H1 (cell line): ENCODE measurements at regions not wholly inside any gene's neighbourhood (a gene's known extent, or its start where the extent isn't known, plus 50 kb on each side); places are given as distances from the start of the nearest gene placed in this dataset.

Source experiments
- EZH2 ChIP-seq: fragments of 200-600 bp; sonication (generic); IDR thresholded peaks from 2 replicates; pipeline ENCODE4 v1.7.1; 2012; ENCODE audit warnings: low read depth, mild to moderate bottlenecking, moderate library complexity, low read length, inconsistent platforms; ENCODE audit not compliant: severe bottlenecking
- FOSL1 ChIP-seq: IDR thresholded peaks from 2 replicates; pipeline ENCODE4 v1.6.1; 2011; ENCODE audit warnings: mild to moderate bottlenecking, low read depth, low read length, moderate library complexity; ENCODE audit not compliant: insufficient read depth
- RBBP5 ChIP-seq: IDR thresholded peaks from 2 replicates; pipeline ENCODE4 v1.7.1; 2012; ENCODE audit warnings: low read depth, mild to moderate bottlenecking, inconsistent platforms, low read length, moderate library complexity, borderline replicate concordance

GRCh38 chr9:82252116-82252515 lies 263.5 kb downstream of the SPATA31D1 start (continued):
- TF ChIP-seq FOSL1 (no peak), EZH2 (no peak), RBBP5 (no peak)
